ENCODE measurements at regions not wholly inside any gene's neighbourhood (a gene's known extent, or its start where the extent isn't known, plus 50 kb on each side); places are given as distances from the start of the nearest gene placed in this dataset.

GRCh38 chr2:155600914-155601760 lies 731.4 kb downstream of the NR4A2 start:
- no peak overlapping the region for H3K4me3 ChIP-seq (replicated peaks; ENCODE audit: low read depth, low read length)
- TF ChIP-seq CTCF (IDR thresholded peaks at IDR 0.05; ENCODE audit: low read length, missing control alignments): no peak
- DNase-seq (ENCODE audit: low read depth): no peak

DNA sequence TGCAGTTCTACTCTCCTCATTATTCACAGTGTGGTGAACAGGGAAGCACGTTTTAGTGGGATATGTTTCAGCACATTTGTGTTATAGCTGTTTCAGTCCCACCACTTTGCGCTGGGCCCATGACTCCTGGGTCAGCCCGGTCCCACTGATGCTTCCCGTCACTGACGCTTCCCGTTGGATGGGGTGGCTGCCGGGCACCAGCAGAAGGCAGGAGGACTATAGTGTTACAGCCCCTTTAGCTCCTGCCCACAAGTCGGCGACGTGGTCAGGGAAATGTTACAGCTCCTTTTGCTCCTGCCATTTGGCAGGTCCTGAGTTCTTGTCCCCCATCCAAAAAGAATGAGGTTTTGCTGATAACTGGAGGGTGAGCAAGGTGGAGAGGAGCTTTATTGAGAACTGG lies 732.2 kb downstream of the NR4A2 start:
- no peak for TF ChIP-seq CTCF (IDR thresholded peaks at IDR 0.05; ENCODE audit: low read length, missing control alignments)
- DNase-seq (ENCODE audit: low read depth): no peak
- no peak overlapping the region for H3K4me3 ChIP-seq (replicated peaks; ENCODE audit: low read depth, low read length)

- no peak for TF ChIP-seq CTCF (IDR thresholded peaks at IDR 0.05; ENCODE audit: low read length, missing control alignments)
- no peak for DNase-seq (ENCODE audit: low read depth)
- no peak overlapping the region for H3K4me3 ChIP-seq (replicated peaks; ENCODE audit: low read depth, low read length)
Measured at GRCh38 chr2:155599834-155600233, 732.7 kb downstream of the NR4A2 start.

DNA sequence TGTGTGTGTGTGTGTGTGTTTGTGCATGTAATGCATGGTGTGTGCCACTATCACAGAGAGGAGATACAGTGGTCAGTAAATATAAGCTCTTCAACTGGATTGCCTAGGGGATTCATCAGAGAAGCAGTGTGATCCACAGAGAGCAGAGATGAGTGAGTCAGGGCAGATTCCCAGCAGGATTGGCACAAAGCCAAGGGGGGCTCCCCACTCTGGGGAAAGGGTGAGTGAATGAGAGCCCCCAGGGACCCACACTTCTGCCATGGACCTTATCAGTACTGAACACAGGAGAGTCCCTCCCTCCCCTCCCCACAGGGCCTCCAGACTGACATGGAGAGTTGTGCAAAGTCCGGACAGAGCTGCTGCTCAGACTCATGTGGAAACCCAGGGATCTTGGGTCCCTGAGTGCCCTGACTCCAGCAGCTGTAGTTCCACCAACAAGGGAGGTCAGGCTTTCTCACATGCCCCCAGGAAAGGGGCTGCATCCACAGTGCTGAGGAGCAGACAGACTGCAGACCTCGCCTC lies 748.8 kb downstream of the NR4A2 start:
- no peak for DNase-seq (ENCODE audit: low read depth)
- no peak for TF ChIP-seq CTCF (IDR thresholded peaks at IDR 0.05; ENCODE audit: low read length, missing control alignments)

GRCh38 chr2:155574941-155575340 lies 757.6 kb downstream of the NR4A2 start:
- no peak for TF ChIP-seq CTCF (IDR thresholded peaks at IDR 0.05; ENCODE audit: low read length, missing control alignments)
- no peak for DNase-seq (ENCODE audit: low read depth)
- H3K4me3 ChIP-seq (replicated peaks; ENCODE audit: low read depth, low read length): no peak overlapping the region

More for the DNA sequence above, 748.8 kb downstream of the NR4A2 start:
- H3K4me3 ChIP-seq (replicated peaks; ENCODE audit: low read depth, low read length): no peak overlapping the region

DNA sequence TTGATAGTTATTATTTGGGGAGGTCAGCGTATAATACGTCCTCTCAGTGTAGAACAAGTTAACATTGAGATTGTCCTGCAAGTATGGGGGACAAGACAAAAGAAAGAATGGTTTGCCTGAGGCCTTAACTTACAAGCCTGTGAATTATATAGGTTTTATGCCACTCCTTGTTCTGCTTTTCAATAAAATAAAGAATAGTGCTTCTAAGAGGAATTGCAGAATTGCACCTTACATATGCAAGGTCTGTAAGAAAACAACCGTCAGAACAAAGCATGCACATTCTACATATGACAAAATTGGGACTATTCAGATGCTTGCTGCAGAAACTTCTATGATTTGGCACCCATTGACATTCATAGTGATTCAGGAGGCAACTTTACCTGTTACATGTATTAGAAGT lies 785.0 kb downstream of the NR4A2 start:
- H3K4me3 ChIP-seq (replicated peaks; ENCODE audit: low read depth, low read length): no peak overlapping the region
- no peak for TF ChIP-seq CTCF (IDR thresholded peaks at IDR 0.05; ENCODE audit: low read length, missing control alignments)
- no peak for DNase-seq (ENCODE audit: low read depth)

Measured in fibroblast of pulmonary artery (primary cell).